ENCODE measurements at regions not wholly inside any gene's neighbourhood (a gene's known extent, or its start where the extent isn't known, plus 50 kb on each side); places are given as distances from the start of the nearest gene placed in this dataset.
"Not testable (repeated sequence)": the region's sequence is repeated elsewhere in the genome, so short reads cannot be mapped to it uniquely, and the experiment has no call there.

DNA sequence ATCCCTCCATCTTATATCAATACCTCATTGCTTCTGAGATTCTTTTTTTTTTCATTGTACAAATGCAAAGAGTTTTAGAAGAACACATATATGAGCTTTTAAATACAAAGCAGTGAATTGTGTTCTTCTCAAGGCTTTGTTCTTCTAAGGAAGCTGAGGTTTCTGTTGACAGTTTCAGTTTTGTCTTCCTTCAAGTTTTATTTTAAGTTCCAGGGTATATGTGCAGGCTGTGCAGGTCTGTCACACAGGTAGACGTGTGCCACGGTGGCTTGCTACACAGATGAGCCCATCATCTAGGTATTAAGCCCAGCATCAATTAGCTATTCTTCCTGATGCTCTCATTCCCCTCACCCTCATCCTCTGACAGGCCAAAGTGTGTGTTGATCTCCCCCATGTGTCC is 201.2 kb upstream of the DIPK2B start:
- DNase-seq (ENCODE audit: low read depth, low spot score), result no peak

DNA sequence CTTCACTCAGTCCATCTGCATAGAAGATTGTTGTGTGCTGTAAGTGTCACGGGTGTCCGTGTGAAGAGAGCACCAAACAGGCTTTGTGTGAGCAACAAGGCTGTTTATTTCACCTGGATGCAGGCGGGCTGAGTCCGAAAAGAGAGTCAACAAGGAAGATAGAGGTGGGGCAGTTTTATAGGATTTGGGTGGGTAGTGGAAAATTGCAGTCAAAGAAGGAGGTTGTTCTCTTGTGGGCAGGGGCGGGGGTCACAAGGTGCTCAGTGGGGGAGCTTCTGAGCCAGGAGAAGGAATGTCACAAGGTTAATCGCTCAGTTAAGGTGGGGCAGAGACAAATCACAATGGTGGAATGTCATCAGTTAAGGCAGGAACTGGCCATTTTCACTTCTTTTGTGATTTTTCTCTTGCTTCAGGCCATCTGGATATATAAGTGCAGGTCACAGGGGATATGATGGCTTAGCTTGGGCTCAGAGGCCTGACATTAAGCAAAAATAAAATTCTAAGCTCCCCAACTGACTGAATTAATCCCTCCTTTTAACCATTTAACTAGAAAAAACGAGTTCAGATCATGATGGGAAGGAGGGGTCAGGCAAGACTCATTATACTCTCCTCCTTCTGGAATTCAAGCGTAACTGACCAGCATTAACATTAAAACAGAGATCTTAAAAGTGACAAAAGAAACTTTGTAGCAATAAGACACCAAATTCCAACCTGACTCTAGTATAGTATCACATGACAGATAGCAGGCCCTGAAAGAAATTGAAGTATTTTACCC is 200.5 kb upstream of the DIPK2B start:
- DNase-seq (ENCODE audit: low read depth, low spot score), result not testable (repeated sequence)

DNA sequence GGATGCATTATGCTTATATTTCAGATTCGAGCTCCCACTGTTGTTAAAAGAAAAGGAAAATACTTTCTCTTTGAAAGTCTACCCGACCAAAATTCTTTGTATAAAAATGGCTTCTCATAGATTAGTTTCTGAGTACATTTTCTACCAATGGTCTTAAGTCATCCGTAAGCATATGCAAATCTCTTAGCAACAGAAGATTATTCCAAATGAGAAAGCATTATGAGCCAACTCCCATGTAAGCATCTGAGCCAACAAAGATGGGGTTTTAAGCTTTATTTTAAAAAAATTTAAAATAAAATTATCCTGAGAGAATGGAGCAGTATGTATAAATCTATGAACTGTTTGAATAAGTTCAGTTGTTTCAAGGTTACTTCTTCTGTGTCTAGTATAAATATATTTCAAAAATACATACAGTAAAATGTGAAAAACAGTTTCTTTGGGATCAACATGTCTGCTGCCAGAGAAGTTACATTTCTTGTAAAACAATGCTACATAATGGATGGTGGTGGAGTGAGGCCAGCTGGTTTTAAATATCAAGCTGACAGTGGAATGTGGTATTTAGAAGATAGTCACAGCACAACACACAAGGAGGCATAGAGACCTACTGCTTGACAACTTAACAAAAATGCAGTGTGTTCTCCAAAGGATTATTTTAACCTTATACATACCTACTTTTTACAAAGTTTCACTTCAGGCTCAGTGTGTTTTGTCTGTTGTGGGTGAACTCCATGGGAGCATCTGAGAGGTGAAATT is 199.5 kb upstream of the DIPK2B start:
- no peak for DNase-seq (ENCODE audit: low read depth, low spot score)

DNA sequence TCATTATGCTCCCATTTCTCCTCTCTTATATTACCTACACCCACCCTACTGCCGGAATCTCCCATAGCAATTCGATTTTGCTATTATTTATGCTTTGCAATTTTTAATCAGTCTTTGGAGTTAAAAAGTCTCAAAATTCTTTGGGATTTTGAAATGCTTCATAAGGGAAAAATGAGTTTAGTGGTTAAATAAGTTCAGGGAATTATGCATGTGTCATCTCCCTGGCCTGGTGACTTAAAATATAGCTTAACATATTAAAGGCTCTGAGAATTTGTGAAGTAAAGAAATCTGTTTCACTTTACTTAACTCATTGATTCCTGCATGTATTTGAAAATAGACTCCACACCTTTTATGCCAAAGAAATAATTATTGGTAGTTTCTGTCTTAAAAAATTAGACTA is 185.1 kb upstream of the DIPK2B start:
- no peak for DNase-seq (ENCODE audit: low read depth, low spot score)

GRCh38 chrX:45381841-45382240 is 181.2 kb upstream of the DIPK2B start:
- DNase-seq (ENCODE audit: low read depth, low spot score), result no peak

GRCh38 chrX:45381366-45381765 is 180.7 kb upstream of the DIPK2B start:
- DNase-seq (ENCODE audit: low read depth, low spot score), result no peak

DNA sequence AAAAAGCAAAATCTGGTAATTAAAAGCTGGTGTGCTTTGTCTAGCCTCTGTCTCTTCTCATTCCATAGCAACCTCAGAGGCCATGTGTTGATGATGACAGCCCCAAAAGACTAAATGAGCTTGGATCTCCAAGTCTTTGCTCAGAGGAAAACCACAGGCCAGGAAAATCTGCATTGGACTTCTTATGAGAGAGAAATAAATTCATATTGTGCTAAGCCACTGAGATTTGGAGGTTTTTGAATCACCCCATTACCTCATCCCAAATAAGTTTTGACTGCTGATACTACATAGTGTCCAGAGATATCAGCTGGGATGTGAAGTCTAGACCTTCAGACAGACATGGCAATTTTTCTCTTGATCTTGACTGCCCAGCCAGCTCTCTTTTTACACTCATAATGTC is 178.6 kb upstream of the DIPK2B start:
- DNase-seq (ENCODE audit: low read depth, low spot score), result no peak

DNA sequence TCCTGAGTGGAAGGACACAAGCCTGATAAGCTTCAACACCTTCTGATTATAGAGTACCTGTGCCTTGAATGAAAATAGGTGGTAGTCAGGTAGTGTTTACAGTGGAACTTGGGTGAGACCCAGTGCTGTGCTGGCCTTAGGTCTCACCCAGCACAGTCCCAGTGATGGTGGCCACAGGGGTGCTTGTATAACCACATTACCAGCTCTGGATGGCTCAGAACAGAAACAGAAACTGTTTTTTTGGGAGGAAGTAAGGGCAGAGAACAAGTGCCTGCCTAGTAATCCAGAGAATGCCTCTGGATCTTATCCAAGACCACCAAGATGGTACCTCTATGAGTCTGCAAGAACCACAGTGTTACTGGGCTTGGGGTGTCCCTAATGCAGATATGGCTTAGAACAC is 171.5 kb upstream of the DIPK2B start:
- no peak for DNase-seq (ENCODE audit: low read depth, low spot score)

GRCh38 chrX:45368705-45369104 is 168.0 kb upstream of the DIPK2B start:
- no peak for DNase-seq (ENCODE audit: low read depth, low spot score)

DNA sequence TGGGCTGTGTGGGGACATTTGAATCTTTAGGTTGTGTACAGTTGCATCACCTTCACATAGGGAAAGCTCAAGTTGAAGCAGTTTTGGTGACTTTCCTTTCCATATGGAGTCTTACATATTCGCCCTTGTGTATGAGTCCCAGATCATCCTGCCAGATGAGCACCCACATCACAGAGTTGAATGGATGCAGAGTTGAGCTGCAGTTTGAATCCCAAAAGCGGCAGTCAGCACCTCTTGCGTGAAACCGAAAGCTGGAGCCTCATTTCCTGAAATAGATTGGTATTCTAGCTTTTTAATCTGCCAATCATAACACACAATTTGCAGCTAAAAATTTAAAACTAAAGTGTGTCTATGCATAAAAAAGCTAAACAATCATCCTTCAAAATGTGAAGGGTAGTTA is 162.9 kb upstream of the DIPK2B start:
- DNase-seq (ENCODE audit: low read depth, low spot score), result no peak

- no peak for DNase-seq (ENCODE audit: low read depth, low spot score)
Observed at GRCh38 chrX:45360571-45360970, 159.9 kb upstream of the DIPK2B start.

- DNase-seq (ENCODE audit: low read depth, low spot score), result no peak
Observed at GRCh38 chrX:45358392-45358791, 157.7 kb upstream of the DIPK2B start.

DNA sequence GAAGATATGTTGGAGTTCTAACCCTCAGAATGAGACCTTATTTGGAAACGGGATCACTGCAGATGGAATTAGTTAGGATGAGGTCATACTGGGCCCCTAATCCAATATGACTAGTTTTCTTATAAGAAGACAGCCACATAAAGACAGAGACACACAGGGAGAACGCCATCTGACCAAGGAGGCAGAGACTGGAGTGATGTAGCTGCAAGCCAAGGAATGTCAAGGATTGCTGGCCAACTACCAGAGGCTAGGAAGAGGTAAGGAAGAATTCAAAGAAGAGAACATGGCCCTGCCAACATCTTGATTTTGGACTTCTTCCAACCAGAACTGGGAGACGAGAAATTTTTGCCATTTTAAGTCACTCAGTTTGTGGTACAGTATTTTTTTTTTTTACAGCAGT is 152.8 kb upstream of the DIPK2B start:
- DNase-seq (ENCODE audit: low read depth, low spot score), result no peak

GRCh38 chrX:45352611-45353010 is 151.9 kb upstream of the DIPK2B start:
- no peak for DNase-seq (ENCODE audit: low read depth, low spot score)

- no peak for DNase-seq (ENCODE audit: low read depth, low spot score)
Observed at GRCh38 chrX:45351478-45351877, 150.8 kb upstream of the DIPK2B start.

DNA sequence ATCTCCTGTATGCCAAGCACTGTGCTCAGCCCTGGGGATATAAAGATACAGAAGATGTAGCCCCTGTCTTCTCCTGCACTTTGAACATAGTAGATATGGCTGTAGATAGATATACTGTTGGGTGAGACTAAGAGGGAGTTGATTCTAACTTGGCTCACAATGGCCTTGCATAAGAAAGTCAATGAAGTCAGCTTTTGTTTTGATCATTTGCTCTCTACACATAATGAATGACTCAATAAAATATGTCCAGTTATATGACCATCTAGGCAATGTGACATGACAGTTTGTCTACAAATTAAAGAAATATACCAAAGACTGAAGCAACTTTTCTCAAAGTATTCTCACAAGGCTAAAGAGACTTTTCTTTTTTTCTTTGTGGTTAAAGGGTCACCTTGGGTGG is 147.6 kb upstream of the DIPK2B start:
- DNase-seq (ENCODE audit: low read depth, low spot score), result no peak

GRCh38 chrX:45347877-45348276 is 147.2 kb upstream of the DIPK2B start:
- no peak for DNase-seq (ENCODE audit: low read depth, low spot score)

GRCh38 chrX:45344594-45344993 is 143.9 kb upstream of the DIPK2B start:
- no peak for DNase-seq (ENCODE audit: low read depth, low spot score)

DNA sequence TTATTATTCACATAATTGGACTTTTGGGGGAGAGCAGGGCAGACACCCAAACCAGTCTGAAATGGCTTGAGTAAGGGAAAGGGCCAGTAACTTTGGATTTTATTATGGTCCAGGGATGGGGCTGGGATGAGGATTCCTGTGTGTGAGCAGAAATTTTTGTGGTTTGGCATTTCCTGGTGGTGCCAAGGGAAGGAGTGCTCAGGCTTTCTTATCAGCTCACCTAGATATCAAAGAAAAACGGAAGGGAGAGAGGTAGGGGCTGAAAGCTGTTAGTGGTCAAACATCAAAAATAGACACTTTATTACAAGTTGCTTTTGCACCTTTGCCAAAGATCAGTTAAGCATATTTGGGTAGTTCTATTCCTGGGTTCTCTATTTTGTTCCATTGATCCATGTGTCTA is 128.5 kb upstream of the DIPK2B start:
- DNase-seq (ENCODE audit: low read depth, low spot score), result no peak

DNA sequence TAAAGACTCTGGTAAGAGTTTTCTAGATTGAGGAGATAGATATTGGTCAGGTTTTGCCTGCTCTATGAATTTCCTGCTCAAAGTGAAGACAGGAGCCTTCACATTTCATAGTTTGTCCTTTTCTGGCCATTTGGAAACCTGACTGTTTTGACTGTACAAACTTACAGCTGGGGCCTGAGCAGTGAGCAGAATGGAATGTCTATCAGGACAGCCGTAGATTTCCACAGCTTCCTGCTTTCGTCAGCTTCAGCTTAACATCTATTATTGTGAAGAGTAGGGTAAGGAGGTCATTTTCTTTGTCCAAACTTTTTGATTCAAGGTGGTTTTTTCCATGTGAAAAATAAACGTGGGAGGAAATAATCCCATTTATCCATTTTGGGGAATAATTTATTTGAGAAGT is 124.3 kb upstream of the DIPK2B start:
- DNase-seq (ENCODE audit: low read depth, low spot score), result no peak

GRCh38 chrX:45323387-45323786 is 122.7 kb upstream of the DIPK2B start:
- no peak for DNase-seq (ENCODE audit: low read depth, low spot score)

- DNase-seq (ENCODE audit: low read depth, low spot score), result no peak
Observed at GRCh38 chrX:45322820-45323219, 122.1 kb upstream of the DIPK2B start.

DNA sequence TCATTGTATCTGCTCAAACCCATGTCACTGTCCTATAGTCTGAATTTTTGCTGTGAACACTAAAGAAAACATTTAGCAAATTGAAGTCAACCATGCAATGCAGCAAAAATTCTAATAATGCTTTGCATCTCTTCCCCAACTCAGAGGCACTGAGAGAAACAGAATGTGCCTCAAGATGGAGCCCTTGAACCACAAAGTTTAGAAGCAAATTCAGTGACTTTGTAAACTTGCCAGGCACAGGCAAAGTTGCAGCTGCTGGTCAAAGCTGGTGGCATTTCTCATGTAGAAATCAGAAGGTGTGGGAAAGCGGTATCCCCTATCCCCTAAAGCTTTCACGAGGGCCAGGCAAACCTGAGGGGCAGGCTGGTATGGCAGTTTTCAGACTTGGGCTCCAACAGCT is 121.7 kb upstream of the DIPK2B start:
- no peak for DNase-seq (ENCODE audit: low read depth, low spot score)
